Ectodermal cell (in vitro differentiated cells): ENCODE measurements at regions not wholly inside any gene's neighbourhood (a gene's known extent, or its start where the extent isn't known, plus 50 kb on each side); places are given as distances from the start of the nearest gene placed in this dataset.
"Not testable (repeated sequence)": the region's sequence is repeated elsewhere in the genome, so short reads cannot be mapped to it uniquely, and the experiment has no call there.

Experiments
- H3K27ac ChIP-seq: 2 replicates; pipeline ENCODE4 v1.7.0; 2013; ENCODE audit warnings: mild to moderate bottlenecking, low read depth, low read length; ENCODE audit not compliant: insufficient read depth, poor library complexity, severe bottlenecking
- H3K27me3 ChIP-seq: 2 replicates; pipeline ENCODE4 v1.7.0; 2013; ENCODE audit warnings: mild to moderate bottlenecking, low read length; ENCODE audit not compliant: insufficient read depth, control insufficient read depth, poor library complexity, severe bottlenecking
- H3K36me3 ChIP-seq: one replicate; pipeline ENCODE4 v1.7.0; 2013; ENCODE audit warnings: low read length; ENCODE audit not compliant: control insufficient read depth, insufficient read depth
- H3K4me1 ChIP-seq: one replicate; pipeline ENCODE4 v1.7.0; 2013; ENCODE audit warnings: low read length; ENCODE audit not compliant: control insufficient read depth, insufficient read depth
- H3K4me3 ChIP-seq: 2 replicates; pipeline ENCODE4 v1.7.0; 2013; ENCODE audit warnings: low read depth, low read length, control low read depth; ENCODE audit not compliant: insufficient read depth
- H3K9me3 ChIP-seq: 2 replicates; pipeline ENCODE4 v1.7.0; 2013; ENCODE audit warnings: mild to moderate bottlenecking, low read length, moderate library complexity; ENCODE audit not compliant: control insufficient read depth
- WGBS, 2 experiments: methylation state at CpG; one replicate each; pipeline ENCODE4 v1.1.7; 2013; ENCODE audit warnings: missing lambda C conversion rate in 2 of 2; 5-methylcytosine and 5-hydroxymethylcytosine counted together

GRCh38 chr5:23132231-23132630 is 279.1 kb upstream of the CDH12 start:
- Histone ChIP-seq H3K4me1 (no peaks in the 10 kb centered on the region), H3K4me3 (no peak overlapping the region), H3K27ac (no peak overlapping the region), H3K27me3 (no peaks in the 10 kb centered on the region), H3K36me3 (no peaks in the 10 kb centered on the region), H3K9me3 (no peaks in the 10 kb centered on the region)
- WGBS, 2 experiments = 99 to 100% methylated on average over 2 of the region's 2 CpGs

GRCh38 chr5:23112237-23112636 is 259.1 kb upstream of the CDH12 start:
- no peaks in the 10 kb centered on the region for H3K4me1 ChIP-seq
- H3K36me3 ChIP-seq = no peaks in the 10 kb centered on the region
- no peak overlapping the region for H3K27ac ChIP-seq
- no peaks in the 10 kb centered on the region for H3K27me3 ChIP-seq
- H3K9me3 ChIP-seq = no peaks in the 10 kb centered on the region
- H3K4me3 ChIP-seq = no peak overlapping the region

GRCh38 chr5:23105021-23105420 is 251.9 kb upstream of the CDH12 start:
- Histone ChIP-seq H3K4me1 (no peaks in the 10 kb centered on the region), H3K27me3 (no peaks in the 10 kb centered on the region), H3K36me3 (no peaks in the 10 kb centered on the region), H3K4me3 (no peak overlapping the region), H3K27ac (no peak overlapping the region), H3K9me3 (no peaks in the 10 kb centered on the region)
- WGBS, 2 experiments = 91 to 94% methylated on average over 2 of the region's 2 CpGs

- Histone ChIP-seq H3K9me3 (no peaks in the 10 kb centered on the region), H3K27me3 (no peaks in the 10 kb centered on the region), H3K36me3 (no peaks in the 10 kb centered on the region), H3K4me3 (no peak overlapping the region), H3K27ac (no peak overlapping the region), H3K4me1 (no peaks in the 10 kb centered on the region)
- 100% methylated on average over 1 of the region's 1 CpG for WGBS, 2 experiments
These were observed 250.4 kb upstream of the CDH12 start for GRCh38 chr5:23103566-23103965.

- 93 to 95% methylated on average over 7 of the region's 7 CpGs for WGBS, 2 experiments
- H3K36me3 ChIP-seq, H3K27ac ChIP-seq, H3K4me3 ChIP-seq, H3K4me1 ChIP-seq, H3K27me3 ChIP-seq, H3K9me3 ChIP-seq: not testable (repeated sequence)
These were observed 242.3 kb upstream of the CDH12 start for GRCh38 chr5:23095418-23095817.

GRCh38 chr5:23089286-23089685 is 236.1 kb upstream of the CDH12 start:
- H3K9me3 ChIP-seq = no peaks in the 10 kb centered on the region
- no peak overlapping the region for H3K27ac ChIP-seq
- H3K4me1 ChIP-seq = no peaks in the 10 kb centered on the region
- H3K36me3 ChIP-seq = no peaks in the 10 kb centered on the region
- no peak overlapping the region for H3K4me3 ChIP-seq
- WGBS, 2 experiments = 90 to 95% methylated on average over 6 of the region's 6 CpGs
- H3K27me3 ChIP-seq = no peaks in the 10 kb centered on the region

- no peaks in the 10 kb centered on the region for H3K9me3 ChIP-seq
- no peaks in the 10 kb centered on the region for H3K4me1 ChIP-seq
- no peak overlapping the region for H3K4me3 ChIP-seq
- WGBS, 2 experiments = 74 to 83% methylated on average over 3 of the region's 3 CpGs
- no peaks in the 10 kb centered on the region for H3K27me3 ChIP-seq
- H3K27ac ChIP-seq = no peak overlapping the region
- H3K36me3 ChIP-seq = no peaks in the 10 kb centered on the region
These were observed 231.7 kb upstream of the CDH12 start for GRCh38 chr5:23084815-23085214.

- no peaks in the 10 kb centered on the region for H3K36me3 ChIP-seq
- no peaks in the 10 kb centered on the region for H3K4me1 ChIP-seq
- H3K4me3 ChIP-seq = no peak overlapping the region
- WGBS, 2 experiments = 100% methylated on average over 2 of the region's 2 CpGs; no CpG with 5 or more reads in 1 of the 2 experiments
- H3K9me3 ChIP-seq = no peaks in the 10 kb centered on the region
- H3K27ac ChIP-seq = no peak overlapping the region
- no peaks in the 10 kb centered on the region for H3K27me3 ChIP-seq
These were observed 219.0 kb upstream of the CDH12 start for GRCh38 chr5:23072179-23072578.

GRCh38 chr5:23071682-23072081 is 218.5 kb upstream of the CDH12 start:
- Histone ChIP-seq H3K36me3 (no peaks in the 10 kb centered on the region), H3K27me3 (no peaks in the 10 kb centered on the region)

GRCh38 chr5:23064710-23065109 is 211.6 kb upstream of the CDH12 start:
- Histone ChIP-seq H3K27ac (no peak overlapping the region), H3K4me1 (no peaks in the 10 kb centered on the region), H3K27me3 (no peaks in the 10 kb centered on the region), H3K9me3 (no peaks in the 10 kb centered on the region), H3K36me3 (no peaks in the 10 kb centered on the region), H3K4me3 (no peak overlapping the region)
- WGBS, 2 experiments = 87 to 95% methylated on average over 3 of the region's 3 CpGs

More at GRCh38 chr5:23071682-23072081, 218.5 kb upstream of the CDH12 start:
- no peaks in the 10 kb centered on the region for H3K9me3 ChIP-seq
- H3K4me1 ChIP-seq = no peaks in the 10 kb centered on the region
- no peak overlapping the region for H3K4me3 ChIP-seq
- 81 to 82% methylated on average over 3 of the region's 3 CpGs for whole genome bisulfite sequencing, 2 experiments
- no peak overlapping the region for H3K27ac ChIP-seq

- WGBS, 2 experiments = 69 to 80% methylated on average over 1 of the region's 1 CpG
- Histone ChIP-seq H3K4me1 (no peaks in the 10 kb centered on the region), H3K4me3 (no peak overlapping the region), H3K27ac (no peak overlapping the region), H3K36me3 (no peaks in the 10 kb centered on the region), H3K9me3 (no peaks in the 10 kb centered on the region), H3K27me3 (no peaks in the 10 kb centered on the region)
These were observed 200.7 kb upstream of the CDH12 start for GRCh38 chr5:23053846-23054245.
